NOMO-1 treated with DMSO at 0.1 percent for 48 hours (cell line): ENCODE measurements at regions not wholly inside any gene's neighbourhood (a gene's known extent, or its start where the extent isn't known, plus 50 kb on each side); places are given as distances from the start of the nearest gene placed in this dataset.

Experiments used
- DNase-seq: peaks from one replicate; lab custom pipeline; 2025; ENCODE audit not compliant: unreplicated experiment; lab: John Stamatoyannopoulos, UW

- no peak for DNase-seq
These were observed 263.2 kb upstream of the ZP4 start for GRCh38 chr1:238153939-238154338.

- DNase-seq: no peak
These were observed 262.5 kb upstream of the ZP4 start for GRCh38 chr1:238153253-238153652.

- DNase-seq: no peak
These were observed 261.4 kb upstream of the ZP4 start for GRCh38 chr1:238152119-238152518.

GRCh38 chr1:238143038-238143437, 252.3 kb upstream of the ZP4 start:
- DNase-seq: no peak

GRCh38 chr1:238141353-238141752, 250.6 kb upstream of the ZP4 start:
- DNase-seq: no peak

- no peak for DNase-seq
These were observed 249.0 kb upstream of the ZP4 start for GRCh38 chr1:238139713-238140112.

- no peak for DNase-seq
These were observed 247.4 kb upstream of the ZP4 start for GRCh38 chr1:238138059-238138626.

- DNase-seq: no peak
These were observed 245.3 kb upstream of the ZP4 start for GRCh38 chr1:238135708-238136664.

GRCh38 chr1:238129677-238130076, 239.0 kb upstream of the ZP4 start:
- DNase-seq: no peak

GRCh38 chr1:238123201-238123600, 232.5 kb upstream of the ZP4 start:
- DNase-seq: no peak

- DNase-seq: no peak
These were observed 229.1 kb upstream of the ZP4 start for GRCh38 chr1:238119861-238120260.

GRCh38 chr1:238119060-238119459, 228.3 kb upstream of the ZP4 start:
- DNase-seq: no peak

- no peak for DNase-seq
These were observed 225.1 kb upstream of the ZP4 start for GRCh38 chr1:238115852-238116251.

- DNase-seq: no peak
These were observed 222.4 kb upstream of the ZP4 start for GRCh38 chr1:238112952-238113621.

GRCh38 chr1:238111516-238111915, 220.8 kb upstream of the ZP4 start:
- no peak for DNase-seq

- DNase-seq: no peak
These were observed 220.4 kb upstream of the ZP4 start for GRCh38 chr1:238111081-238111480.

- no peak for DNase-seq
These were observed 217.7 kb upstream of the ZP4 start for GRCh38 chr1:238108417-238108816.

GRCh38 chr1:238107322-238107721, 216.6 kb upstream of the ZP4 start:
- DNase-seq: no peak

GRCh38 chr1:238104752-238105151, 214.0 kb upstream of the ZP4 start:
- no peak for DNase-seq

GRCh38 chr1:238101923-238102322, 211.2 kb upstream of the ZP4 start:
- no peak for DNase-seq

- no peak for DNase-seq
These were observed 209.1 kb upstream of the ZP4 start for GRCh38 chr1:238099871-238100270.

GRCh38 chr1:238089615-238090014, 198.9 kb upstream of the ZP4 start:
- DNase-seq: no peak
